Mesendoderm (in vitro differentiated cells): ENCODE measurements at regions not wholly inside any gene's neighbourhood (a gene's known extent, or its start where the extent isn't known, plus 50 kb on each side); places are given as distances from the start of the nearest gene placed in this dataset.

ENCODE experiments used
- DNase-seq: peaks from one replicate; pipeline ENCODE4 v3.0.0; 2013
- H2AK5ac ChIP-seq: 2 replicates; pipeline ENCODE4 v1.6.1; 2013; ENCODE audit warnings: low read length, inconsistent platforms
- H2BK120ac ChIP-seq: 2 replicates; pipeline ENCODE4 v1.6.1; 2013; ENCODE audit warnings: low read depth, mild to moderate bottlenecking, low read length, moderate library complexity, mixed read lengths
- H2BK15ac ChIP-seq: replicated peaks from 2 replicates; pipeline ENCODE4 v1.6.1; 2013; ENCODE audit warnings: low read depth, mild to moderate bottlenecking, moderate library complexity
- H2BK5ac ChIP-seq: 2 replicates; pipeline ENCODE4 v1.6.1; 2013; ENCODE audit warnings: low read length, inconsistent platforms
- H3K18ac ChIP-seq: 2 replicates; pipeline ENCODE4 v1.6.1; 2013; ENCODE audit warnings: mild to moderate bottlenecking, low read length, mixed read lengths
- H3K23ac ChIP-seq: one replicate; pipeline ENCODE4 v1.6.1; 2013; ENCODE audit warnings: low read length
- H3K27ac ChIP-seq: 2 replicates; pipeline ENCODE4 v1.5.1; 2013; ENCODE audit warnings: low read depth, mild to moderate bottlenecking, inconsistent platforms, low read length, moderate library complexity
- H3K27me3 ChIP-seq: 2 replicates; pipeline ENCODE4 v1.6.1; 2013; ENCODE audit warnings: low read length, control low read depth, mild to moderate bottlenecking, inconsistent platforms; ENCODE audit not compliant: insufficient read depth, poor library complexity
- H3K36me3 ChIP-seq: 2 replicates; pipeline ENCODE4 v1.6.1; 2013; ENCODE audit warnings: low read length, inconsistent platforms; ENCODE audit not compliant: control insufficient read depth, insufficient read depth
- H3K4ac ChIP-seq: one replicate; pipeline ENCODE4 v1.6.1; 2013; ENCODE audit warnings: low read depth, mild to moderate bottlenecking, low read length, moderate library complexity
- H3K4me1 ChIP-seq: 2 replicates; pipeline ENCODE4 v1.6.1; 2013; ENCODE audit warnings: low read depth, low read length, inconsistent platforms; ENCODE audit not compliant: control insufficient read depth
- H3K4me2 ChIP-seq: 2 replicates; pipeline ENCODE4 v1.6.1; 2013; ENCODE audit warnings: low read length
- H3K4me3 ChIP-seq: 2 replicates; pipeline ENCODE4 v1.5.1; 2013; ENCODE audit warnings: mild to moderate bottlenecking, low read length
- H3K56ac ChIP-seq: one replicate; pipeline ENCODE4 v1.6.1; 2013; ENCODE audit warnings: low read length
- H3K79me1 ChIP-seq: 2 replicates; pipeline ENCODE4 v1.6.1; 2013; ENCODE audit warnings: low read length, inconsistent platforms
- H3K79me2 ChIP-seq: 2 replicates; pipeline ENCODE4 v1.6.1; 2013; ENCODE audit warnings: mild to moderate bottlenecking, low read length; ENCODE audit not compliant: control insufficient read depth, insufficient read depth
- H3K9ac ChIP-seq: 2 replicates; pipeline ENCODE4 v1.6.1; 2013; ENCODE audit warnings: low read length, inconsistent platforms
- H4K5ac ChIP-seq: one replicate; pipeline ENCODE4 v1.6.1; 2013; ENCODE audit warnings: low read length
- H4K8ac ChIP-seq: one replicate; pipeline ENCODE4 v1.6.1; 2013; ENCODE audit warnings: low read depth, mild to moderate bottlenecking, control low read depth, low read length, moderate library complexity
- WGBS: extraction: QIAGEN DNeasy Blood & Tissue Kit; methylation state at CpG from one replicate; pipeline ENCODE4 v1.1.7; 2013; ENCODE audit warnings: low lambda C conversion rate, missing lambda C conversion rate; ENCODE audit not compliant: insufficient coverage; ENCODE audit errors: extremely low coverage; 5-methylcytosine and 5-hydroxymethylcytosine counted together

DNA sequence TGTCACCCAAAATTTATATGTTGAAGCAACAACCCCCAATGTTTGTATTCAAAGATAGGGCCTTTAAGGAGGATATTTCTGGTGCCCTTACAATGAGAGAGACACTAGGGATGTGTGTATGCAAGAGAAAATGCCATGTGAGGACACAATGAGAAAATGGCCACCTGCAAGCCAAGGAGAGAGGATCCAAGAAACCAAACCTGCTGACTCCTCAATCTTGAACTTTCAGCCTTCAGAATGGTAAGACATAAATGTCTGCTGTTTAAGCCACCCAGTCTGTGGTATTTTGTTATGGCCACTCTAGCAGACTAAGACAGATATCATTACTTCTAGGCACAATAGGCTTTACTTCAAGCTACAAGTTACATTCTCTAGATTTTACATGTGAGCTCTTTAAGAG lies 1145.1 kb upstream of the MAP3K7 start:
- Histone ChIP-seq H2BK15ac (no peak overlapping the region), H3K27me3 (no peaks in the 10 kb centered on the region), H3K4me1 (no peaks in the 10 kb centered on the region), H3K18ac (no peak overlapping the region), H3K4me3 (no peak overlapping the region), H2BK5ac (no peak overlapping the region), H3K56ac (no peak overlapping the region), H3K79me2 (no peaks in the 10 kb centered on the region), H4K8ac (no peak overlapping the region), H3K36me3 (no peaks in the 10 kb centered on the region), H3K9ac (no peak overlapping the region), H3K4me2 (no peak overlapping the region), H4K5ac (no peak overlapping the region), H3K4ac (no peak overlapping the region), H3K23ac (no peak overlapping the region), H2AK5ac (no peak overlapping the region), H2BK120ac (no peak overlapping the region), H3K79me1 (no peaks in the 10 kb centered on the region), H3K27ac (no peak overlapping the region)
- DNase-seq = no peak

DNA sequence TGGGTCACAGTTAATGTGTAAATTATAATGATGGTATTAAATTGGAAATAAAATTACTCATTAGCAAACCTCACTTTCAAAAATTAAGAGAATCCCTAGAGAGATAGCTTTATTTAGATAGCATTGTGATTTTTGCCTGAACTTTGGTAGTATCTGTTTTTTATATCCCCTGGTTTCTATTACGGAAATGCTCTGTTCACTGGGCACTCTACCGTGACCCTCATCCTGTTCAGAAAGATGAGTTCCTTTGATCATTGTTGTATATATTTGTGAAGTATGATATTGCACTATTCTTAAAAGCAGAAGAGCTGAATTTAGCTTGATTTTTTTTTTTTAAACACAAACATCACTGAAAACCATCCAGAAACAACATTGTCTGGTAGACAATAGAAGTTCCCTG lies 1143.8 kb upstream of the MAP3K7 start:
- Histone ChIP-seq H2BK15ac (no peak overlapping the region), H2BK120ac (no peak overlapping the region), H3K79me2 (no peaks in the 10 kb centered on the region), H3K79me1 (no peaks in the 10 kb centered on the region), H3K27me3 (no peaks in the 10 kb centered on the region), H4K8ac (no peak overlapping the region), H3K4ac (no peak overlapping the region), H3K27ac (no peak overlapping the region), H3K9ac (no peak overlapping the region), H3K56ac (no peak overlapping the region), H2AK5ac (no peak overlapping the region), H3K4me1 (no peaks in the 10 kb centered on the region), H4K5ac (no peak overlapping the region), H3K36me3 (no peaks in the 10 kb centered on the region), H3K18ac (no peak overlapping the region), H2BK5ac (no peak overlapping the region), H3K4me2 (no peak overlapping the region), H3K4me3 (no peak overlapping the region), H3K23ac (no peak overlapping the region)
- no CpG with 5 or more reads among the region's 2 CpGs for WGBS
- no peak for DNase-seq

DNA sequence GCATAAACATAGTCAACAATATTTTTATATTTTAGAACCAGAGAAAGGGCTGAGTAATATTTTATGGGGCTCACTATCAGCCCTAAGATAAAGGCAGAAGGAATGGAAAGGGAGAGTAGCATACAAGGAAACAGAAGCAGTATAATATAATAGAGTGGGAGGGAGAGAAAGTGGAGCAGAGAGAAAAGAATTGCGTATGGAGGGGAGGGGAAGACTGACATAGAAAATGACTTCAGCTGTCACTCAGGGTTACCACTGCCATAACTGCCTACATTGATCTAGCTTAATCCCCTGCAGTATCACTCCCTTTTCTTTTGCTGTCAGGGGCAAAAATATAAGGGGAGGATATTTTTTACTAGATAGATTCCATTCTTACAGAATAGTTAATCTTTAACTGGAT lies 1133.5 kb upstream of the MAP3K7 start:
- no peak overlapping the region for H2BK15ac ChIP-seq
- no peaks in the 10 kb centered on the region for H3K79me1 ChIP-seq
- no peak overlapping the region for H3K4me3 ChIP-seq
- H3K9ac ChIP-seq = no peak overlapping the region
- no peak overlapping the region for H4K5ac ChIP-seq
- no peak overlapping the region for H3K4ac ChIP-seq
- no peak overlapping the region for H2BK5ac ChIP-seq
- H3K79me2 ChIP-seq = no peaks in the 10 kb centered on the region
- no peak overlapping the region for H4K8ac ChIP-seq
- H3K56ac ChIP-seq = no peak overlapping the region
- H2BK120ac ChIP-seq = no peak overlapping the region
- no peak overlapping the region for H3K27ac ChIP-seq
- no peak for DNase-seq
- no peak overlapping the region for H3K4me2 ChIP-seq
- H3K23ac ChIP-seq = no peak overlapping the region
- no peaks in the 10 kb centered on the region for H3K4me1 ChIP-seq
- H2AK5ac ChIP-seq = no peak overlapping the region
- no peaks in the 10 kb centered on the region for H3K27me3 ChIP-seq
- WGBS = 100% methylated on average over 1 of the region's 1 CpG
- no peak overlapping the region for H3K18ac ChIP-seq
- H3K36me3 ChIP-seq = no peaks in the 10 kb centered on the region

DNA sequence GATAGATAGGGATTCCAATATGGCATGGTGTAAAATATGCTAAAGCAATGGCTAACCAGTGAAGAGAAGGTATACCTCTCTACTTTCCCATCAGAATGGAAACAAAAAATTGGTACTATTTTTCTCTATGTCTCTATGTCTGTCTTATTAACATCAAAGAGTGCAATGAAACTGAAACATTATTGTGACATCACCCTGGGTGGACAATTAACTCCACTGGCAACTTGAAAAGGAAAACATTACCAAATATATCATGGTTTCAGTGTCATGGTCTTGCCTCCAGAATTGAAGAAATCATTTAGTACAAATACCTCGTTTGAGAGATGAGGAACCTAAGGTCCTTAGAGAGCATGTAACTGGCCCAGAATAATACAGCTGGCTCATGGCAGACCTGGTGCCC lies 1132.5 kb upstream of the MAP3K7 start:
- Histone ChIP-seq H3K18ac (no peak overlapping the region), H2BK120ac (no peak overlapping the region), H4K8ac (no peak overlapping the region), H3K36me3 (no peaks in the 10 kb centered on the region), H3K4me1 (no peaks in the 10 kb centered on the region), H2BK5ac (no peak overlapping the region), H3K23ac (no peak overlapping the region), H4K5ac (no peak overlapping the region), H3K27me3 (no peaks in the 10 kb centered on the region), H3K79me1 (no peaks in the 10 kb centered on the region), H3K79me2 (no peaks in the 10 kb centered on the region), H3K4me3 (no peak overlapping the region), H3K27ac (no peak overlapping the region), H3K4me2 (no peak overlapping the region), H3K9ac (no peak overlapping the region), H2AK5ac (no peak overlapping the region), H3K4ac (no peak overlapping the region), H2BK15ac (no peak overlapping the region), H3K56ac (no peak overlapping the region)
- no CpG with 5 or more reads among the region's 1 CpG for WGBS
- DNase-seq = no peak

DNA sequence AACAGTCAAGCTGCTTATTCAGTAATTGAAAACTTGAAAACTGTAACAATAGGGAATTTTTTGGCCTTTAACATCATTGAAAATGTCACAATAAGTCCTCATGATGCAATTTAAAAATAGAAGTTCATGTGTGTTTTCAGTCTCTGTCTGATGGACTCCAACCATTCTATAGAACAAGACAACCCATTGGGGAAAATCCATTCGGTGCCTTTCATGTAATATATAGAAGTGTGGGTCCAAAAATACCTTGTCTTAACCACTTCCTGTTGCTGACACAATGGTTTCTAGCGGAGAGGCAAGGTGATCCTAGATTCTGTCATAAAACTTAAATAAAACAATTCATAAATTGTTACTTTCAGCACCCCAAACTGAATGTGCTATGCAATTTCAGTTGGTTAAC lies 1131.3 kb upstream of the MAP3K7 start:
- Histone ChIP-seq H3K9ac (no peak overlapping the region), H3K79me2 (no peaks in the 10 kb centered on the region), H3K79me1 (no peaks in the 10 kb centered on the region), H3K4me1 (no peaks in the 10 kb centered on the region), H2BK5ac (no peak overlapping the region), H3K27ac (no peak overlapping the region), H2AK5ac (no peak overlapping the region), H3K18ac (no peak overlapping the region), H4K8ac (no peak overlapping the region), H3K4me2 (no peak overlapping the region), H2BK120ac (no peak overlapping the region), H2BK15ac (no peak overlapping the region), H3K36me3 (no peaks in the 10 kb centered on the region), H3K4me3 (no peak overlapping the region), H4K5ac (no peak overlapping the region), H3K27me3 (no peaks in the 10 kb centered on the region), H3K23ac (no peak overlapping the region), H3K56ac (no peak overlapping the region), H3K4ac (no peak overlapping the region)
- WGBS = no CpG with 5 or more reads among the region's 2 CpGs
- no peak for DNase-seq

DNA sequence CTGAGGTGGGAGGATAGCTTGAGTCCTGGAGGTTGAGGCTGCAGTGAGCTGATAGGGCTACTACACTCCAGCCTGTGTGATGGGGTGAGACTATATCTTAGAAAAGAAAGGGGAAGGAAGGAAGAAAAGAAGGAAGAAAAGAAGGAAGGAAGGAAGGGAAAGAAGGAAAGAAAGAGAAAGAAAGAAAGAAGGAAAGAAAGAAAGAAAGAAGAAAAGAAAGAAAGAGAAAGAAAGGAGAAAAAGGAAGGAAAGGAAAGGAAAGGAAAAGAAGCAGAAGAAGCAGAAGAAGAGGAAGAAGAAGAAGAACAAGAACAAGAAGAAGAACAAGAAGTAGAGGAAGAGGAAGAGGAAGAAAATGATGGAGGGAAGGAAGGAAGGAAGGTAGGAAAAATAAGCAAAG lies 1130.2 kb upstream of the MAP3K7 start:
- Histone ChIP-seq H3K4ac (no peak overlapping the region), H3K4me3 (no peak overlapping the region), H3K23ac (no peak overlapping the region), H3K79me2 (no peaks in the 10 kb centered on the region), H2BK5ac (no peak overlapping the region), H2BK15ac (no peak overlapping the region), H3K4me2 (no peak overlapping the region), H4K8ac (no peak overlapping the region), H3K27me3 (no peaks in the 10 kb centered on the region), H3K9ac (no peak overlapping the region), H3K56ac (no peak overlapping the region), H2AK5ac (no peak overlapping the region), H3K18ac (no peak overlapping the region), H3K27ac (no peak overlapping the region), H3K36me3 (no peaks in the 10 kb centered on the region), H4K5ac (no peak overlapping the region), H3K4me1 (no peaks in the 10 kb centered on the region), H3K79me1 (no peaks in the 10 kb centered on the region), H2BK120ac (no peak overlapping the region)
- DNase-seq = no peak
